ENCODE measurements at regions not wholly inside any gene's neighbourhood (a gene's known extent, or its start where the extent isn't known, plus 50 kb on each side); places are given as distances from the start of the nearest gene placed in this dataset.

GRCh38 chr6:66423047-66423446 is 716.0 kb upstream of the EYS start:
- no peaks in the 10 kb centered on the region for H3K4me1 ChIP-seq
- H3K27me3 ChIP-seq (ENCODE audit: control insufficient read depth, insufficient read depth, low read length) = no peaks in the 10 kb centered on the region
- no peak overlapping the region for H3K27ac ChIP-seq
- no peak overlapping the region for H3K9ac ChIP-seq
- H3K4me3 ChIP-seq (ENCODE audit: low read depth, low read length) = no peak overlapping the region
- TF ChIP-seq, protein P1, sequence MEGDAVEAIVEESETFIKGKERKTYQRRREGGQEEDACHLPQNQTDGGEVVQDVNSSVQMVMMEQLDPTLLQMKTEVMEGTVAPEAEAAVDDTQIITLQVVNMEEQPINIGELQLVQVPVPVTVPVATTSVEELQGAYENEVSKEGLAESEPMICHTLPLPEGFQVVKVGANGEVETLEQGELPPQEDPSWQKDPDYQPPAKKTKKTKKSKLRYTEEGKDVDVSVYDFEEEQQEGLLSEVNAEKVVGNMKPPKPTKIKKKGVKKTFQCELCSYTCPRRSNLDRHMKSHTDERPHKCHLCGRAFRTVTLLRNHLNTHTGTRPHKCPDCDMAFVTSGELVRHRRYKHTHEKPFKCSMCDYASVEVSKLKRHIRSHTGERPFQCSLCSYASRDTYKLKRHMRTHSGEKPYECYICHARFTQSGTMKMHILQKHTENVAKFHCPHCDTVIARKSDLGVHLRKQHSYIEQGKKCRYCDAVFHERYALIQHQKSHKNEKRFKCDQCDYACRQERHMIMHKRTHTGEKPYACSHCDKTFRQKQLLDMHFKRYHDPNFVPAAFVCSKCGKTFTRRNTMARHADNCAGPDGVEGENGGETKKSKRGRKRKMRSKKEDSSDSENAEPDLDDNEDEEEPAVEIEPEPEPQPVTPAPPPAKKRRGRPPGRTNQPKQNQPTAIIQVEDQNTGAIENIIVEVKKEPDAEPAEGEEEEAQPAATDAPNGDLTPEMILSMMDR (IDR thresholded peaks at IDR 0.05) = no peak
- H3K9me3 ChIP-seq (ENCODE audit: control insufficient read depth, low read length) = no peaks in the 10 kb centered on the region
- H3K36me3 ChIP-seq (ENCODE audit: control insufficient read depth, insufficient read depth, low read length) = no peaks in the 10 kb centered on the region
- no peak overlapping the region for H3K4me2 ChIP-seq (ENCODE audit: low read length)
- H2AFZ ChIP-seq = no peak overlapping the region
- H3K79me2 ChIP-seq = no peaks in the 10 kb centered on the region

- TF ChIP-seq, protein P1 (IDR thresholded peaks at IDR 0.05) = no peak
- no peaks in the 10 kb centered on the region for H3K36me3 ChIP-seq (ENCODE audit: control insufficient read depth, insufficient read depth, low read length)
Measured at GRCh38 chr6:66421570-66421969, 714.5 kb upstream of the EYS start.

GRCh38 chr6:66418906-66419305 is 711.9 kb upstream of the EYS start:
- no peaks in the 10 kb centered on the region for H3K79me2 ChIP-seq
- no peak overlapping the region for H3K4me3 ChIP-seq (ENCODE audit: low read depth, low read length)
- no peak overlapping the region for H3K9ac ChIP-seq
- no peaks in the 10 kb centered on the region for H3K4me1 ChIP-seq
- no peaks in the 10 kb centered on the region for H3K9me3 ChIP-seq (ENCODE audit: control insufficient read depth, low read length)
- no peak overlapping the region for H3K4me2 ChIP-seq (ENCODE audit: low read length)
- no peak overlapping the region for H3K27ac ChIP-seq
- TF ChIP-seq, protein P1 (IDR thresholded peaks at IDR 0.05) = no peak
- H2AFZ ChIP-seq = no peak overlapping the region
- no peaks in the 10 kb centered on the region for H3K27me3 ChIP-seq (ENCODE audit: control insufficient read depth, insufficient read depth, low read length)
- H3K36me3 ChIP-seq (ENCODE audit: control insufficient read depth, insufficient read depth, low read length) = no peaks in the 10 kb centered on the region

More at GRCh38 chr6:66421570-66421969, 714.5 kb upstream of the EYS start:
- Histone ChIP-seq H3K27ac (no peak overlapping the region), H3K9ac (no peak overlapping the region), H2AFZ (no peak overlapping the region), H3K9me3 (ENCODE audit: control insufficient read depth, low read length) (no peaks in the 10 kb centered on the region), H3K4me1 (no peaks in the 10 kb centered on the region), H3K4me2 (ENCODE audit: low read length) (no peak overlapping the region), H3K4me3 (ENCODE audit: low read depth, low read length) (no peak overlapping the region), H3K27me3 (ENCODE audit: control insufficient read depth, insufficient read depth, low read length) (no peaks in the 10 kb centered on the region), H3K79me2 (no peaks in the 10 kb centered on the region)

- Histone ChIP-seq H3K36me3 (ENCODE audit: control insufficient read depth, insufficient read depth, low read length) (no peaks in the 10 kb centered on the region), H3K4me2 (ENCODE audit: low read length) (no peak overlapping the region), H3K9ac (no peak overlapping the region), H3K27me3 (ENCODE audit: control insufficient read depth, insufficient read depth, low read length) (no peaks in the 10 kb centered on the region), H2AFZ (no peak overlapping the region), H3K4me3 (ENCODE audit: low read depth, low read length) (no peak overlapping the region), H3K9me3 (ENCODE audit: control insufficient read depth, low read length) (no peaks in the 10 kb centered on the region), H3K79me2 (no peaks in the 10 kb centered on the region), H3K27ac (no peak overlapping the region), H3K4me1 (no peaks in the 10 kb centered on the region)
- TF ChIP-seq, protein P1 (IDR thresholded peaks at IDR 0.05) = no peak
Measured at GRCh38 chr6:66403966-66404365, 696.9 kb upstream of the EYS start.

- Histone ChIP-seq H3K4me1 (no peaks in the 10 kb centered on the region), H3K9ac (no peak overlapping the region), H3K79me2 (no peaks in the 10 kb centered on the region), H2AFZ (no peak overlapping the region), H3K4me3 (ENCODE audit: low read depth, low read length) (no peak overlapping the region), H3K9me3 (ENCODE audit: control insufficient read depth, low read length) (no peaks in the 10 kb centered on the region), H3K27me3 (ENCODE audit: control insufficient read depth, insufficient read depth, low read length) (no peaks in the 10 kb centered on the region), H3K36me3 (ENCODE audit: control insufficient read depth, insufficient read depth, low read length) (no peaks in the 10 kb centered on the region), H3K4me2 (ENCODE audit: low read length) (no peak overlapping the region), H3K27ac (no peak overlapping the region)
- TF ChIP-seq, protein P1 (IDR thresholded peaks at IDR 0.05) = no peak
Measured at GRCh38 chr6:66402873-66403272, 695.8 kb upstream of the EYS start.
